ENCODE measurements at regions not wholly inside any gene's neighbourhood (a gene's known extent, or its start where the extent isn't known, plus 50 kb on each side); places are given as distances from the start of the nearest gene placed in this dataset.

GRCh38 chr20:61023612-61024011 lies 228.4 kb upstream of the CDH4 start:
- no peak overlapping the region for H3K4me3 ChIP-seq (ENCODE audit: low read depth, low read length)
- TF ChIP-seq, protein P1, sequence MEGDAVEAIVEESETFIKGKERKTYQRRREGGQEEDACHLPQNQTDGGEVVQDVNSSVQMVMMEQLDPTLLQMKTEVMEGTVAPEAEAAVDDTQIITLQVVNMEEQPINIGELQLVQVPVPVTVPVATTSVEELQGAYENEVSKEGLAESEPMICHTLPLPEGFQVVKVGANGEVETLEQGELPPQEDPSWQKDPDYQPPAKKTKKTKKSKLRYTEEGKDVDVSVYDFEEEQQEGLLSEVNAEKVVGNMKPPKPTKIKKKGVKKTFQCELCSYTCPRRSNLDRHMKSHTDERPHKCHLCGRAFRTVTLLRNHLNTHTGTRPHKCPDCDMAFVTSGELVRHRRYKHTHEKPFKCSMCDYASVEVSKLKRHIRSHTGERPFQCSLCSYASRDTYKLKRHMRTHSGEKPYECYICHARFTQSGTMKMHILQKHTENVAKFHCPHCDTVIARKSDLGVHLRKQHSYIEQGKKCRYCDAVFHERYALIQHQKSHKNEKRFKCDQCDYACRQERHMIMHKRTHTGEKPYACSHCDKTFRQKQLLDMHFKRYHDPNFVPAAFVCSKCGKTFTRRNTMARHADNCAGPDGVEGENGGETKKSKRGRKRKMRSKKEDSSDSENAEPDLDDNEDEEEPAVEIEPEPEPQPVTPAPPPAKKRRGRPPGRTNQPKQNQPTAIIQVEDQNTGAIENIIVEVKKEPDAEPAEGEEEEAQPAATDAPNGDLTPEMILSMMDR (IDR thresholded peaks at IDR 0.05; ENCODE audit: low read depth, low read length), result no peak
- in situ Hi-C loops (cut with HindIII; ENCODE audit: low sequenced_read_pairs), result no loop called here
- DNase-seq (ENCODE audit: low read depth, low spot score), result no peak

DNA sequence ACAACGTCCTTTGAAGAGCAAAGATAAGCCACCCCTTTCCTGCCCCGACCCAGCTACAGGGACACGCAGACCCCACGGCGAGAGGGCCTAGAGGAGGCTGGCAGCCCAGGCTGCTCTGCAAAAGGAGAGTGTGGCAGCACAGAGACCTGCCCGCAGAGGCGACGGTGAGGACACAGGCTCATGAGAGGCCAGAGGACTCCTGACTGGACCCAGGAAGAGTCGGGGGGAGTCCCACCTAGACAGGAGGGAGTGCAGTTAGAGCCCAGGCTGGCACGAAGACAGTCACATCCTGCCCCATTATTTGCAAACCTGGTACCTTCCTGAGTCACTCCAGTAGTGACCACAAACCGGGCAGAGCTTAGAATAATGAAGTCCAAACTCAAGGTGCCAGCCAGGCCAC lies 227.7 kb upstream of the CDH4 start:
- DNase-seq (ENCODE audit: low read depth, low spot score), result no peak
- TF ChIP-seq, protein P1 (IDR thresholded peaks at IDR 0.05; ENCODE audit: low read depth, low read length), result no peak
- in situ Hi-C loops (cut with HindIII; ENCODE audit: low sequenced_read_pairs), result no loop called here
- H3K4me3 ChIP-seq (ENCODE audit: low read depth, low read length), result no peak overlapping the region

- TF ChIP-seq, protein P1 (IDR thresholded peaks at IDR 0.05; ENCODE audit: low read depth, low read length), result no peak
- no peak overlapping the region for H3K4me3 ChIP-seq (ENCODE audit: low read depth, low read length)
- in situ Hi-C loops (cut with HindIII; ENCODE audit: low sequenced_read_pairs), result no loop called here
- no peak for DNase-seq (ENCODE audit: low read depth, low spot score)
Observed at GRCh38 chr20:61025536-61025935, 226.5 kb upstream of the CDH4 start.

DNA sequence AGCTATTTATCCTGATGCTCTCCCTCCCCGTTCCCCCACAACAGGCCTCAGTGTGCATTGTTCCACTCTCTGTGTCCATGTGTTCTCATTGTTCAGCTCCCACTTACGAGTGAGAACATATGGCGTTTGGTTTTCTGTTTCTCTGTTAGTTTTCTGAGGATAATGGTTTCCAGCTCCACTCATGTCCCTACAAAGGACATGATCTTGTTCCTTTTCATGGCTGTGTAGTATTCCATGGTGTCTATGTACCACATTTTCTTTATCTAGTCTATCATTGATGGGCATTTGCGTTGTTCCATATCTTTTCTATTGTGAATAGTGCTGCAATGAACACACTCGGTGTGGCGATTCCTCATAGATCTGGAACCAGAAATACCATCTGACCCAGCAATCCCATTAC lies 225.9 kb upstream of the CDH4 start:
- TF ChIP-seq, protein P1 (IDR thresholded peaks at IDR 0.05; ENCODE audit: low read depth, low read length), result no peak
- in situ Hi-C loops (cut with HindIII; ENCODE audit: low sequenced_read_pairs), result no loop called here
- DNase-seq (ENCODE audit: low read depth, low spot score), result no peak
- H3K4me3 ChIP-seq (ENCODE audit: low read depth, low read length), result no peak overlapping the region

DNA sequence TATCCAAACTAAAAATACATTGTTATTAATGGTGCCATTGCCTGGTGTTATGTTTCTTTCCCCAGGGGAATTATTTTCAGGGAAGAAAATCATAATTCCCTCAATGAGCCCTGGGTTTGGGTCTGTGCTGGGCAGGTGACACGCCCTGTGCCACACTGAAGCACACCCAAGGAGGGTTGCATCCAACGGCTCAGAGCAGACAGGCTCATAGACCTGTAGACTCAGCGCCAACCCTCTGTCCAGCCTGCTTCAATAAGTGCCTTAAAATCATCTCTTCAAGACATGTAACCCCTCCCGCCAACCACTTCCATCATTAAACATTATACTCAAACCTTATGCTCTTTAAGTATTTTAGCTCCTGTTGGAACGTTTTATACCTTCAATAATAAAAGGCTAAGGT lies 225.3 kb upstream of the CDH4 start:
- DNase-seq (ENCODE audit: low read depth, low spot score), result no peak
- in situ Hi-C loops (cut with HindIII; ENCODE audit: low sequenced_read_pairs), result no loop called here
- TF ChIP-seq, protein P1 (IDR thresholded peaks at IDR 0.05; ENCODE audit: low read depth, low read length), result no peak
- H3K4me3 ChIP-seq (ENCODE audit: low read depth, low read length), result no peak overlapping the region

DNA sequence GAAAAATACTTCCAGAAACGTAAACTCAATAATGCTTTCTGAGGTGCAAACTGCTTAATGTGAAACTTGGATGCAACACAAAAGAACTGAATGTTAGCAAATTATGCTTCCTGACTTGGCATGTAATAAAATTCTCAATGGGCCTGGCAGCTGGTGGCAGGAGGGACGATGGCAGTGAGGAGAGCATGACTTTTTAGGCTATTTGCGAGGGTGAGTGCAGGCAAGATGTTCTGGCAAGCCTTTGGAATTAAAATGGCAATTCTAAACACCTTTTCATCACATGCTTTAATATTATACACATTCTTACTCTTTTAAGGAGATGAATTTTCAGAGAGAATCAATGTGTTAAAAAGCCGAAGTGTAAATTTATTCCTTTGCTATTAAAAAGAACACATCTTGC lies 224.8 kb upstream of the CDH4 start:
- in situ Hi-C loops (cut with HindIII; ENCODE audit: low sequenced_read_pairs), result no loop called here
- H3K4me3 ChIP-seq (ENCODE audit: low read depth, low read length), result no peak overlapping the region
- no peak for DNase-seq (ENCODE audit: low read depth, low spot score)
- TF ChIP-seq, protein P1 (IDR thresholded peaks at IDR 0.05; ENCODE audit: low read depth, low read length), result no peak

DNA sequence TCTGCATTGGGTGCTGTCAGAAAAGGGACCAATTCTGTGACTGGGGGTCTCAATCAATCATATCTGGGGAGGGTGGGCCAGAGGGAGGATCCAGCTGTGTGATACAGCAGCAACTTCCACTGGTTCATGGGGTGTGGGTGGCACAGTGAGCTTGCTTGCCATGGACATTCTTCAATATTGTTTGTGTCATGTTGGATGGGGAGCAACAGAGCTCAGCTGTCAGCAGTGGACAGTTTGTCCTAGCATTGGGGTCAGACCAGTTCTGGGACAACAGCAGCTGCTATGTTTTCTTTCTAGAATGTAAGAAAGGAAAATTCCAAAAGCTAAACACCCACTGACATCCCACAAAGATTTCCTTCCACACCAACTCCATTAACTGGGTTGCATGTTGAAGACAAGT lies 221.9 kb upstream of the CDH4 start:
- no peak for DNase-seq (ENCODE audit: low read depth, low spot score)
- in situ Hi-C loops (cut with HindIII; ENCODE audit: low sequenced_read_pairs), result no loop called here
- no peak overlapping the region for H3K4me3 ChIP-seq (ENCODE audit: low read depth, low read length)
- TF ChIP-seq, protein P1 (IDR thresholded peaks at IDR 0.05; ENCODE audit: low read depth, low read length), result no peak
